PFSK-1 (cell line): ENCODE measurements at regions not wholly inside any gene's neighbourhood (a gene's known extent, or its start where the extent isn't known, plus 50 kb on each side); places are given as distances from the start of the nearest gene placed in this dataset.

Source experiments
- FOXP2 ChIP-seq: optimal IDR thresholded peaks from 2 replicates; pipeline ENCODE3; 2011; ENCODE audit warnings: borderline replicate concordance, control low read depth, inconsistent platforms; ENCODE audit not compliant: insufficient read depth; ENCODE audit errors: extremely low read length, extremely low read depth
- POLR2AphosphoS5 ChIP-seq: IDR thresholded peaks from 2 replicates; pipeline ENCODE4 v1.6.1; 2012; ENCODE audit warnings: low read depth, mild to moderate bottlenecking, control low read depth, low read length, moderate library complexity
- SIN3A ChIP-seq: IDR thresholded peaks from 2 replicates; pipeline ENCODE4 v1.6.1; 2012; ENCODE audit warnings: mild to moderate bottlenecking, low read length, moderate library complexity, borderline replicate concordance; ENCODE audit not compliant: insufficient read depth
- TAF1 ChIP-seq: IDR thresholded peaks from 2 replicates; pipeline ENCODE4 v1.6.1; 2012; ENCODE audit warnings: low read length, control low read depth, borderline replicate concordance; ENCODE audit not compliant: insufficient read depth
- TF ChIP-seq, protein P1 (sequence below), 2 experiments: IDR thresholded peaks; 2 replicates each; pipeline versions ENCODE4 v1.6.1 to v1.8.0; 2011 to 2012; ENCODE audit warnings: low read depth in 2 of 2, low read length in 2 of 2, control low read depth in 1 of 2, inconsistent platforms in 1 of 2, mild to moderate bottlenecking in 1 of 2, moderate library complexity in 1 of 2; ENCODE audit not compliant: insufficient read depth in 1 of 2

DNA sequence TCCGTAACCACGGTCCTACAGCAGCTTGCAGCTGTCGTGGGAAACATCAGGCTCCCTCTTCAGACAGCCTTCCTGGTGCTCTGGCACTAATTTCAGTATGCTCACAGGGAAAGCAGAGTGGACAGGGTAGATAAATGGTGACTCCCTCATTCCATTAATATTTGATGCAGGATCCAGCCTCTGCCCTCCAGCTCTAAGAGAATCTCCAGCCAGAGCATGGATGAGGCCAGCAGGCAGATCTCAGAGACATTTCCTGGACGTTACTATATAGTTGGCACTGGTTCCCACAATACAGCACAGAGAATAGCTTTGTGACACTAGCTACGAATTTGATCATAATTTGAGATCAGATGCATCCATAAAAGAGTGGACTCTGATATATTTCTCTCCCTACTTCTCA is 341.4 kb downstream of the LIG4 start:
- no peak for TF ChIP-seq SIN3A
- TF ChIP-seq POLR2AphosphoS5, result no peak
- TF ChIP-seq, protein P1, sequence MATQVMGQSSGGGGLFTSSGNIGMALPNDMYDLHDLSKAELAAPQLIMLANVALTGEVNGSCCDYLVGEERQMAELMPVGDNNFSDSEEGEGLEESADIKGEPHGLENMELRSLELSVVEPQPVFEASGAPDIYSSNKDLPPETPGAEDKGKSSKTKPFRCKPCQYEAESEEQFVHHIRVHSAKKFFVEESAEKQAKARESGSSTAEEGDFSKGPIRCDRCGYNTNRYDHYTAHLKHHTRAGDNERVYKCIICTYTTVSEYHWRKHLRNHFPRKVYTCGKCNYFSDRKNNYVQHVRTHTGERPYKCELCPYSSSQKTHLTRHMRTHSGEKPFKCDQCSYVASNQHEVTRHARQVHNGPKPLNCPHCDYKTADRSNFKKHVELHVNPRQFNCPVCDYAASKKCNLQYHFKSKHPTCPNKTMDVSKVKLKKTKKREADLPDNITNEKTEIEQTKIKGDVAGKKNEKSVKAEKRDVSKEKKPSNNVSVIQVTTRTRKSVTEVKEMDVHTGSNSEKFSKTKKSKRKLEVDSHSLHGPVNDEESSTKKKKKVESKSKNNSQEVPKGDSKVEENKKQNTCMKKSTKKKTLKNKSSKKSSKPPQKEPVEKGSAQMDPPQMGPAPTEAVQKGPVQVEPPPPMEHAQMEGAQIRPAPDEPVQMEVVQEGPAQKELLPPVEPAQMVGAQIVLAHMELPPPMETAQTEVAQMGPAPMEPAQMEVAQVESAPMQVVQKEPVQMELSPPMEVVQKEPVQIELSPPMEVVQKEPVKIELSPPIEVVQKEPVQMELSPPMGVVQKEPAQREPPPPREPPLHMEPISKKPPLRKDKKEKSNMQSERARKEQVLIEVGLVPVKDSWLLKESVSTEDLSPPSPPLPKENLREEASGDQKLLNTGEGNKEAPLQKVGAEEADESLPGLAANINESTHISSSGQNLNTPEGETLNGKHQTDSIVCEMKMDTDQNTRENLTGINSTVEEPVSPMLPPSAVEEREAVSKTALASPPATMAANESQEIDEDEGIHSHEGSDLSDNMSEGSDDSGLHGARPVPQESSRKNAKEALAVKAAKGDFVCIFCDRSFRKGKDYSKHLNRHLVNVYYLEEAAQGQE (IDR thresholded peaks at IDR 0.05; ENCODE audit: insufficient read depth in 1 of 2, low read depth in 2 of 2, low read length in 2 of 2), result no peak
- TF ChIP-seq FOXP2, result no peak
- no peak for TF ChIP-seq TAF1

DNA sequence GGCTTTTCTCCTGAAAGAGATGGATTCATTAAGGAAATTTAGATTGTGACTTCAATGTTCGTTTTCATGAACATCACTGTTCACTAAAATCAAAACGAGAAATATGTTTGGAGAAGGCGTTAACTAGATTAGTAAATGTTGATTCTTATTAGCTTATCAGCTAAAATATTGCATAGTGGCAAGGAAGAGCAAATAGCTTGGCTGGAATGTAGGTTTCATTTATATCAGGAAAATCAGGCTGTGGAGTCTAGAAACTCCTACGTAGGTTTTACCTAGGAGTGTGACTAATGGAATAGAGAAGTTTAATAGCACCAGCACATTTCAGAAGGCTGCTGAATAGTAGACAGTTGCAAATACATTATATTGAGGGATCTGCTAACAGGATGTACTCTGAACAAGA is 344.9 kb downstream of the LIG4 start:
- TF ChIP-seq, protein P1 (IDR thresholded peaks at IDR 0.05; ENCODE audit: insufficient read depth in 1 of 2, low read depth in 2 of 2, low read length in 2 of 2), result no peak
- TF ChIP-seq SIN3A (no peak), FOXP2 (no peak)

DNA sequence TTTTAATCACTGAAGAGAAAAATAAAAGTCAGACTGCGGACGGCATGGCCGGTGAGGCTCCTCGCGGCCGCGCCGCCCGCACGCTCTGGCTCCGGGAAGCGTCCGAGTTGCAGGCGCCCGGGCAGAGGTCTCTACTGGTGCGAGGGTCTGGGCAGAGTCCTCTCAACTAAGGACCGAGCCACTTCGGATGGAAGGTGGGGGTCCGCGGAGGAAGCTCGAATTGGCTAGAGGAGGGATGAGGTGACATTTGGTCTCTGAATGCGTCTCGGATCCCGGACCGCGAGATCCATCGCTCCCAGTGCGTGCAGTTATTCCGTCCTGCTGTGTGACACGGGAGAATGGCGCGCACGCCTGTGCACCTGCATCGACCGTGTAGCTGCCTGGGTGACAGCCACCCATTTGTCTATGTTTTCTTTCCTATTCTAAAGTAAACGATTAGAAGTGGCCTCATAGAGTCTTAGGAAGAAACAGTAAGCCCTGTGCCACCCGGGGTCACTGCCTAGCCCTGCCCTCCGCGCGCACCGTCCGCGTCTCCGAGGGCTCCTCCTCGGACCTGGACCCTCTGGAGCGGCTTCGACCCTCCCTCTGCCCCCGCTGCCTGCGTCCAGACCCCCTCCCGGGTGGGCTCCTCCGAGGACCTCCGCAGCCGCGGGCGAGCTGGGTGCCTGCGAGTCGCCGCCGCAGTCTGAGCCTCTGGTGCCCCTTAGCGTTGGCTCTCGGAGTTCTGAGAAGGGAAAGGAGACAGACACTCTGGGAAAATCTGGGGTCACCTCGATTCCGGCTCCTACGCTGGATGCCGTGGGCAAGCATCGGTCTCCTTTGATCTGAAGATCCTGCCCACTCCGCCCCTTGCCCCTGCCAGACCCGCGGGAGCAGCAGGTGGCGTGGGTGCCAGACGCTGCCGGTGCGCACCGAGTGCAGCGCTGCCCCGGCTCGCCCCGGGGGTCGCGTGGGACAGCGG is 347.4 kb downstream of the LIG4 start:
- TF ChIP-seq SIN3A (no peak), POLR2AphosphoS5 (no peak), TAF1 (no peak), FOXP2 (no peak)
- TF ChIP-seq, protein P1 (IDR thresholded peaks at IDR 0.05; ENCODE audit: insufficient read depth in 1 of 2, low read depth in 2 of 2, low read length in 2 of 2), result no peak

GRCh38 chr13:107866941-107867623 is 348.3 kb downstream of the LIG4 start:
- no peak for TF ChIP-seq FOXP2

- TF ChIP-seq TAF1, result no peak
- TF ChIP-seq, protein P1 (IDR thresholded peaks at IDR 0.05; ENCODE audit: insufficient read depth in 1 of 2, low read depth in 2 of 2, low read length in 2 of 2), result no peak
- TF ChIP-seq SIN3A, result no peak
- TF ChIP-seq POLR2AphosphoS5, result no peak
These were observed 349.1 kb downstream of the LIG4 start for GRCh38 chr13:107866032-107866940.
